ENCODE measurements at regions not wholly inside any gene's neighbourhood (a gene's known extent, or its start where the extent isn't known, plus 50 kb on each side); places are given as distances from the start of the nearest gene placed in this dataset.

DNA sequence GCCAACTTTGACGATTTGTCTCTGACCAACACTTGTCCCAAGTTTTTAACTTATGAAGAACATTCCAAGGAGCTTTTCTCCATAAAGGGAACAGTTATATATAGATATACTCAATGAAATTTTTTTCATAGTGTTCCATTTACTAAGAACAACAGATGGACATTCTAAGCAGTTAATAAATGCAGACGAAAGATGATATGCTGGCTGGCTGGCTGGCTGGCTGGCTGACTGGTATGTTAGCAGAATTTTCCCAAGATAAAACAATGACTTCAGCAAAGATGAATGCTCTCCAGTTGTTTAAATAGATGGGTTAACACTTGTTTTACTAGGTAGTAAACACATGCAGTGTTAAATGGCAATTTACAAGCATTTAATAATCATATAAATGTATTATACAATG, 62.2 kb downstream of the SPANXN3 start:
- no peak for TF ChIP-seq FOXA1 (IDR thresholded peaks at IDR 0.05)
- no peak for TF ChIP-seq TARDBP (IDR thresholded peaks at IDR 0.05)
- no peak for TF ChIP-seq HDGF (IDR thresholded peaks at IDR 0.05; ENCODE audit: borderline replicate concordance)
- TF ChIP-seq FOXK2 (IDR thresholded peaks at IDR 0.05): no peak
- TF ChIP-seq ZNF384 (IDR thresholded peaks at IDR 0.05): no peak
- TF ChIP-seq SP1 (IDR thresholded peaks at IDR 0.05): no peak
- no peak for TF ChIP-seq FOXM1 (IDR thresholded peaks at IDR 0.05; ENCODE audit: borderline replicate concordance)
- no peak for TF ChIP-seq NFRKB (IDR thresholded peaks at IDR 0.05)
